Glutamatergic neuron (in vitro differentiated cells): ENCODE measurements at regions not wholly inside any gene's neighbourhood (a gene's known extent, or its start where the extent isn't known, plus 50 kb on each side); places are given as distances from the start of the nearest gene placed in this dataset.

Experiments used
- DNase-seq: peaks from one replicate; pipeline ENCODE4 v3.0.0; 2022
- H3K27ac Mint-ChIP-seq: one replicate; pipeline ENCODE4 v1.8.0; 2020; ENCODE audit warnings: mild to moderate bottlenecking, mixed read lengths, inconsistent platforms; ENCODE audit not compliant: unreplicated experiment
- H3K27me3 Mint-ChIP-seq: one replicate; pipeline ENCODE4 v1.8.0; 2020; ENCODE audit warnings: mild to moderate bottlenecking, moderate library complexity, mixed read lengths, inconsistent platforms; ENCODE audit not compliant: unreplicated experiment
- H3K36me3 Mint-ChIP-seq: one replicate; pipeline ENCODE4 v1.8.0; 2020; ENCODE audit warnings: mild to moderate bottlenecking, mixed read lengths, inconsistent platforms; ENCODE audit not compliant: unreplicated experiment
- H3K4me1 Mint-ChIP-seq: one replicate; pipeline ENCODE4 v1.8.0; 2020; ENCODE audit warnings: mild to moderate bottlenecking, low read depth, mixed read lengths, inconsistent platforms; ENCODE audit not compliant: unreplicated experiment
- H3K4me3 Mint-ChIP-seq: one replicate; pipeline ENCODE4 v1.8.0; 2020; ENCODE audit warnings: mild to moderate bottlenecking, mixed read lengths, inconsistent platforms; ENCODE audit not compliant: unreplicated experiment
- H3K9me3 Mint-ChIP-seq: one replicate; pipeline ENCODE4 v1.8.0; 2020; ENCODE audit warnings: mild to moderate bottlenecking, moderate library complexity, mixed read lengths, inconsistent platforms; ENCODE audit not compliant: unreplicated experiment
- CTCF ChIP-seq: fragments of 200-600 bp; sonication (generic); IDR thresholded peaks from one replicate; pipeline ENCODE4 v1.5.0; 2021; ENCODE audit not compliant: partially characterized antibody, unreplicated experiment

- no peak overlapping the region for H3K4me3 Mint-ChIP-seq
- TF ChIP-seq CTCF, result no peak
- DNase-seq, result no peak
Measured at GRCh38 chr10:4130685-4131084, 345.7 kb upstream of the KLF6 start.

DNA sequence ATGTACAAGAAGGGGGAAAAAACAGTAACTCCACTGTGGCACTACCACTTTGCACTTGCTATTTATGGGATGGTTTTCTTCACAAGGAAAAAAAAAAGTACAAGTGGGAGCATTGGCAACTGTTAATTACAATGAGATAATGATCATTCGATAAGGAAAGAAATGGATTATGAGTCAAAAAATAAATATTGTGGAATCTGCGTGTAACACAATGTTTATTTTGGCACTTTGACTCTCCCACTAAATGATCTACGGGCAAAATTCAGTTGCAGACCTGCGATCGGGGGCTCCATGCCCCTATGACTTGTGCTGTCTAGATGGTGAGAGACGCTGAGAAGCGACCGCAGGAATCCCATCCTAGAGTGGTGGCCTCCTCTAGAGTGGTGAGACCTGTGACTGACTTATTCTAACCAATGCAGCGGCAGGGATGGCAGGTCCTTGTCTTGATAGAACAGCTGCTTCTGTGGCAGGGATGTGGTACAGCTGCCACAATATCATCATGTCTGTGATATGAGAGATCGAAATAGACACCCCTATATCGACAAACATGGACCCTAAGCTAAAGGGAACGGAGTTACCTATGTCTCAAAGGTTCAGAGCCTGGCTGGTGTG lies 345.0 kb upstream of the KLF6 start:
- TF ChIP-seq CTCF, result no peak
- Mint-ChIP-seq H3K9me3 (no peaks in the 10 kb centered on the region), H3K4me3 (no peak overlapping the region), H3K27me3 (no peaks in the 10 kb centered on the region), H3K36me3 (peaks cover 5% of the 10 kb centered on the region), H3K4me1 (no peaks in the 10 kb centered on the region), H3K27ac (no peak overlapping the region)
- DNase-seq, result no peak

More at GRCh38 chr10:4130685-4131084, 345.7 kb upstream of the KLF6 start:
- no peaks in the 10 kb centered on the region for H3K27me3 Mint-ChIP-seq
- no peaks in the 10 kb centered on the region for H3K4me1 Mint-ChIP-seq
- no peak overlapping the region for H3K27ac Mint-ChIP-seq
- peaks cover 5% of the 10 kb centered on the region for H3K36me3 Mint-ChIP-seq
- H3K9me3 Mint-ChIP-seq, result peaks cover 2% of the 10 kb centered on the region

DNA sequence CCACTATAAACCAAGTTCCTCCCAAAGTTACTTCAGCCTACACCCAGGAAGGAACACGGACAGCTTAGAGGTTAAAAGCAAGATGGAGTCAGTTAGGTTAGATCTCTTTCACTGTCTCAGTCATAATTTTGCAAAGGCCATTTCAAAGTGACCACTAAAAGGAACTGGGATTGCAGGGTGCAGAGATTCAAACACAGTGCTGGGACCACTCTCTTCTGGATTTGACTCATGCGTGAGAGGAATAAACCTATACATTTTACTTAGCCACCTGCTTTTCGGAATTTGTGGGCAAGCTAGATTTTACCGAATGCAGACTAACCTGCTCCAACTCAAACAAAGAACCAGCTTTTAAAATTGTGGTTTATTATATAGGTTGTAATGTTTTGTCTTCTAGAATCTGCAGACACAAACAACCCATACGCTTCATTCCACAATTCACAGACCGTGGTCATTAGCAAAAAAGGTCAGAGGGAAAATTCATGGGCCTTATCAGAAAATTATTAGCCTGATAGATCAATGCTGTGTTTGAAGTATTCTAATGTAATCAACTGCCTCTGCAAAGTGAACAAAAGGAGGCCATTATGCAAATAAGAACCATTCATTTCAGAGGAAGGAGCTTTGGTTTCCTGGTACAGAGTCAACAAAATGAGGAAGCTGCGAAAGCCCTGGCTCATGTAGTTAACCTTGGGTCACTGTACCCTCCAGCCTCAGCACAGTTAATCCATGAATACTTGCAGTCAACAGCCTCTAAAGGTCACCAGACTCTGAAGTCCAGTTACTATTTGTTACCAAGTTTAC lies 342.7 kb upstream of the KLF6 start:
- H3K9me3 Mint-ChIP-seq, result no peaks in the 10 kb centered on the region
- DNase-seq, result no peak
- no peak for TF ChIP-seq CTCF
- no peak overlapping the region for H3K4me3 Mint-ChIP-seq
- H3K27me3 Mint-ChIP-seq, result no peaks in the 10 kb centered on the region
- no peak overlapping the region for H3K27ac Mint-ChIP-seq
- peaks cover 5% of the 10 kb centered on the region for H3K36me3 Mint-ChIP-seq
- H3K4me1 Mint-ChIP-seq, result no peaks in the 10 kb centered on the region

DNA sequence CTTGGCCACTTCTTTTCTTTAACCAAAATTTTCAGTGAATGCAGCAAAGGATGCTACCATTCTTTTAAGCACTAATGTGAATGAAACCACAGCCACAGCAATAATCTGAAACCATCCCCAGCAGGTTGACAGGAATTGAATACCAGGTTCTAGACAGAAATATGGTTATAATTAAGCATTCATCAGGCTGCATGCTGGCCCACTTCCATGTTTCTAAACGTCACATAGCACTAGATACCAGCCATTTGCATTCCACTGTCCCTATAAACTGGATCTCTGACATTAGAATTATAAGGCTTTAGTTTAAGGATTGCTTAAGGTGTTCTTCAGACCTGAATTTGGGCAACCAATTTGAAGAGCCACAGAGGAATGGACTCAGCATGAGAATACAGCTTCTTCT lies 340.8 kb upstream of the KLF6 start:
- DNase-seq, result no peak
- TF ChIP-seq CTCF, result no peak
- Mint-ChIP-seq H3K4me3 (no peak overlapping the region), H3K27me3 (no peaks in the 10 kb centered on the region), H3K9me3 (no peaks in the 10 kb centered on the region), H3K27ac (no peak overlapping the region), H3K36me3 (peaks cover 5% of the 10 kb centered on the region), H3K4me1 (no peaks in the 10 kb centered on the region)
